Liver (tissue), 3 donors: ENCODE measurements at regions not wholly inside any gene's neighbourhood (a gene's known extent, or its start where the extent isn't known, plus 50 kb on each side); places are given as distances from the start of the nearest gene placed in this dataset.

Experiments used
- ATF3 ChIP-seq: IDR thresholded peaks from 2 replicates; pipeline ENCODE4 v1.6.1; 2016; ENCODE audit warnings: antibody characterized with exemption
- CTCF ChIP-seq: fragments of 150-350 bp; IDR thresholded peaks from 2 replicates; pipeline ENCODE4 v1.5.1; 2017; ENCODE audit warnings: improper control_type of control experiment, low read depth, low read length; ENCODE audit not compliant: missing input control
- GABPA ChIP-seq, 2 donors: IDR thresholded peaks in 1 of 2; conservative IDR thresholded peaks in 1 of 2; 2 replicates each; pipeline ENCODE4 v1.6.1; 2016; ENCODE audit warnings: antibody characterized with exemption in 2 of 2, mild to moderate bottlenecking in 1 of 2, moderate library complexity in 1 of 2
- HNF4A ChIP-seq, 2 donors: conservative IDR thresholded peaks; 2 replicates each; pipeline ENCODE4 v1.6.1; 2016; ENCODE audit warnings: antibody characterized with exemption in 2 of 2, mild to moderate bottlenecking in 2 of 2
- HNF4G ChIP-seq: IDR thresholded peaks from 2 replicates; pipeline ENCODE4 v1.6.1; 2016; ENCODE audit warnings: antibody characterized with exemption
- JUND ChIP-seq, 2 donors: IDR thresholded peaks; 2 replicates each; pipeline ENCODE4 v1.6.1; 2016; ENCODE audit warnings: antibody characterized with exemption in 2 of 2
- MAX ChIP-seq: IDR thresholded peaks from 2 replicates; pipeline ENCODE4 v1.6.1; 2016; ENCODE audit warnings: antibody characterized with exemption
- RAD21 ChIP-seq, 2 donors: IDR thresholded peaks; 2 replicates each; pipeline ENCODE4 v1.6.1; 2016; ENCODE audit warnings: antibody characterized with exemption in 2 of 2, mild to moderate bottlenecking in 2 of 2
- REST ChIP-seq: IDR thresholded peaks from 2 replicates; pipeline ENCODE4 v1.6.1; 2016; ENCODE audit warnings: antibody characterized with exemption, mild to moderate bottlenecking
- SP1 ChIP-seq: IDR thresholded peaks from 2 replicates; pipeline ENCODE4 v1.6.1; 2018; ENCODE audit warnings: antibody characterized with exemption, mild to moderate bottlenecking
- TAF1 ChIP-seq: conservative IDR thresholded peaks from 2 replicates; pipeline ENCODE4 v1.6.1; 2016; ENCODE audit warnings: antibody characterized with exemption, mild to moderate bottlenecking
- YY1 ChIP-seq: IDR thresholded peaks from 2 replicates; pipeline ENCODE4 v1.6.1; 2016; ENCODE audit warnings: antibody characterized with exemption, mild to moderate bottlenecking
- ZBTB33 ChIP-seq: IDR thresholded peaks from 2 replicates; pipeline ENCODE4 v1.6.1; 2016; ENCODE audit warnings: antibody characterized with exemption
- donor health status: healthy.
- donor health status: healthy.

GRCh38 chr2:83595121-83595690, 863.9 kb downstream of the SUCLG1 start:
- no peak for TF ChIP-seq CTCF
- no peak for TF ChIP-seq ATF3
- no peak for TF ChIP-seq SP1
- no peak for TF ChIP-seq GABPA (IDR thresholded peaks at IDR 0.05 in 1 of 2, conservative IDR thresholded peaks at IDR 0.05 in 1 of 2)
- no peak for TF ChIP-seq RAD21 (IDR thresholded peaks at IDR 0.05)
- no peak for TF ChIP-seq MAX
- TF ChIP-seq TAF1, result no peak
- TF ChIP-seq REST, result no peak
- TF ChIP-seq HNF4G, result no peak
- TF ChIP-seq YY1, result no peak
- no peak for TF ChIP-seq ZBTB33
- no peak for TF ChIP-seq HNF4A (conservative IDR thresholded peaks at IDR 0.05)
- no peak for TF ChIP-seq JUND (IDR thresholded peaks at IDR 0.05)
